ENCODE measurements at regions not wholly inside any gene's neighbourhood (a gene's known extent, or its start where the extent isn't known, plus 50 kb on each side); places are given as distances from the start of the nearest gene placed in this dataset.
A peak's percentile ranks its signal among the peaks of the same experiment; 100 is the strongest.

GRCh38 chr9:108184941-108185340 lies 670.8 kb downstream of the ACTL7B start:
- H3K4me3 ChIP-seq, result no peak overlapping the region
- 31 to 57% methylated on average over 3 of the region's 3 CpGs for WGBS, 2 donors
- DNase-seq, result no peak
- no peaks in the 10 kb centered on the region for H3K27me3 ChIP-seq
- TF ChIP-seq CTCF (IDR thresholded peaks at IDR 0.05), result no peak
- peak in 1 of 8 donors; percentile 40 for ATAC-seq
- no peak overlapping the region for H3K27ac ChIP-seq
- no peaks in the 10 kb centered on the region for H3K9me3 ChIP-seq
- peaks cover 0 to 14% (median 7%) of the 10 kb centered on the region in 9 donors for H3K4me1 ChIP-seq
- intact Hi-C loops (cut with DNase I), result no loop called here
- no peaks in the 10 kb centered on the region for H3K36me3 ChIP-seq

GRCh38 chr9:108184009-108184408 lies 671.8 kb downstream of the ACTL7B start:
- H3K9me3 ChIP-seq, result no peaks in the 10 kb centered on the region
- peaks cover 0 to 14% (median 7%) of the 10 kb centered on the region in 9 donors for H3K4me1 ChIP-seq
- no peak for ATAC-seq
- intact Hi-C loops (cut with DNase I), result no loop called here
- no peak overlapping the region for H3K27ac ChIP-seq
- 93 to 94% methylated on average over 3 of the region's 3 CpGs for WGBS, 2 donors
- H3K27me3 ChIP-seq, result no peaks in the 10 kb centered on the region
- TF ChIP-seq CTCF (IDR thresholded peaks at IDR 0.05), result no peak
- H3K4me3 ChIP-seq, result no peak overlapping the region
- no peaks in the 10 kb centered on the region for H3K36me3 ChIP-seq
- no peak for DNase-seq

GRCh38 chr9:108182950-108183381 lies 672.8 kb downstream of the ACTL7B start:
- no peaks in the 10 kb centered on the region for H3K27me3 ChIP-seq
- no peak for TF ChIP-seq CTCF (IDR thresholded peaks at IDR 0.05)
- DNase-seq (no peak), ATAC-seq (peak in 2 of 8 donors; percentile 20 to 27)
- no peaks in the 10 kb centered on the region for H3K36me3 ChIP-seq
- H3K4me3 ChIP-seq, result no peak overlapping the region
- H3K4me1 ChIP-seq, result peaks cover 0 to 14% (median 7%) of the 10 kb centered on the region in 9 donors
- intact Hi-C loops (cut with DNase I), result no loop called here
- 78 to 79% methylated on average over 5 of the region's 5 CpGs for WGBS, 2 donors
- H3K27ac ChIP-seq, result no peak overlapping the region
- no peaks in the 10 kb centered on the region for H3K9me3 ChIP-seq

- intact Hi-C loops (cut with DNase I), result no loop called here
- no peak for TF ChIP-seq CTCF (IDR thresholded peaks at IDR 0.05)
- no peaks in the 10 kb centered on the region for H3K27me3 ChIP-seq
- no peaks in the 10 kb centered on the region for H3K9me3 ChIP-seq
- 88 to 91% methylated on average over 8 of the region's 8 CpGs for WGBS, 2 donors
- no peak overlapping the region for H3K27ac ChIP-seq
- ATAC-seq (no peak), DNase-seq (no peak)
- peaks cover 0 to 14% (median 7%) of the 10 kb centered on the region in 9 donors for H3K4me1 ChIP-seq
- no peak overlapping the region for H3K4me3 ChIP-seq
- no peaks in the 10 kb centered on the region for H3K36me3 ChIP-seq
These were observed 673.5 kb downstream of the ACTL7B start for GRCh38 chr9:108182270-108182669.

Data from heart right ventricle (tissue), 16 donors.